K562 (cell line): ENCODE measurements at regions not wholly inside any gene's neighbourhood (a gene's known extent, or its start where the extent isn't known, plus 50 kb on each side); places are given as distances from the start of the nearest gene placed in this dataset.

Experiments
- ATAC-seq: fragments of 200-7000 bp; cut with Tn5 transposase; 3 replicates; pipeline ENCODE4 v1.9.1; 2020; ENCODE audit warnings: moderate library complexity
- BruUV-seq: library from RNA; stranded (reverse); fragments of 400-500 nt; replicated peaks from 2 replicates; lab custom pipeline; 2021; lab: Mats Ljungman, UMichigan
- CTCF ChIA-PET: fragments of 300-600 bp; formaldehyde crosslinking; extraction: SDS; loops from one replicate; lab custom pipeline; 2021; ENCODE audit warnings: low intra/inter-chr PET ratio; lab: Yijun Ruan, JAX
- POLR2A ChIA-PET: fragments of 300-600, 350-650 bp; sonication (Branson Sonifier 250); formaldehyde crosslinking; extraction: SDS; loops from one replicate; lab custom pipeline; 2021; ENCODE audit warnings: antibody characterized with exemption, inconsistent platforms; lab: Yijun Ruan, JAX
- DNase-seq, 4 experiments: peaks; one replicate each; pipeline versions ENCODE4 v3.0.0 to v3.0.0-alpha.2; 2011 to 2018; ENCODE audit warnings: low spot score in 3 of 4, mixed read lengths in 3 of 4; ENCODE audit errors: extremely low read depth in 1 of 4
- FAIRE-seq: peaks from 2 replicates; lab custom pipeline; 2011; peaks lifted over from hg19 to GRCh38; lab: Jason Lieb, UNC
- H2AFZ ChIP-seq: 2 replicates; pipeline ENCODE4 v1.6.0; 2011; ENCODE audit warnings: low read depth, low read length, control low read depth, inconsistent platforms
- H3K27ac ChIP-seq: fragments of 200-600 bp; 3 replicates; pipeline ENCODE4 v1.8.0; 2011; ENCODE audit warnings: low read depth, mild to moderate bottlenecking, control low read depth, inconsistent platforms, low read length, moderate library complexity, mixed read lengths; ENCODE audit errors: extremely low read depth
- H3K27me3 ChIP-seq, 2 experiments: fragments of 300-600 bp in 1 of 2; 2 replicates in 1 of 2; 3 replicates in 1 of 2; pipeline versions ENCODE4 v1.6.0 to v1.8.0; 2011; ENCODE audit warnings: inconsistent platforms in 2 of 2, low read length in 2 of 2, mild to moderate bottlenecking in 1 of 2, mixed read lengths in 1 of 2, moderate library complexity in 1 of 2; ENCODE audit not compliant: control insufficient read depth in 2 of 2, insufficient read depth in 2 of 2
- H3K36me3 ChIP-seq: fragments of 300-600 bp; 3 replicates; pipeline ENCODE4 v1.8.0; 2011; ENCODE audit warnings: mild to moderate bottlenecking, low read length, inconsistent platforms; ENCODE audit not compliant: control insufficient read depth, insufficient read depth
- H3K4me1 ChIP-seq, 2 experiments: fragments of 200-600 bp in 1 of 2; replicated peaks in 1 of 2; 2 replicates in 1 of 2; 3 replicates in 1 of 2; pipeline versions ENCODE4 v1.5.1 to v1.8.0; 2011; ENCODE audit warnings: inconsistent platforms in 2 of 2, low read length in 2 of 2, mild to moderate bottlenecking in 1 of 2, mixed read lengths in 1 of 2, moderate library complexity in 1 of 2; ENCODE audit not compliant: control insufficient read depth in 2 of 2, insufficient read depth in 2 of 2
- H3K4me2 ChIP-seq: 2 replicates; pipeline ENCODE4 v1.6.1; 2011; ENCODE audit warnings: low read length, control low read depth, inconsistent platforms, mixed read lengths; ENCODE audit not compliant: insufficient read depth
- H3K4me3 ChIP-seq: fragments of 200-600 bp; sonication (generic), shearing (Covaris generic); 2 replicates; pipeline ENCODE4 v1.5.1; 2016; ENCODE audit warnings: control low read depth, inconsistent platforms
- H3K79me2 ChIP-seq: fragments of 200-600 bp; 3 replicates; pipeline ENCODE4 v1.8.0; 2011; ENCODE audit warnings: low read length, inconsistent platforms; ENCODE audit not compliant: control insufficient read depth, insufficient read depth
- H3K9ac ChIP-seq, 2 experiments: 2 replicates each; pipeline versions ENCODE4 v1.6.0 to v1.6.1; 2011; ENCODE audit warnings: low read depth in 2 of 2, low read length in 2 of 2, control low read depth in 1 of 2, inconsistent platforms in 1 of 2, mild to moderate bottlenecking in 1 of 2, mixed read lengths in 1 of 2; ENCODE audit not compliant: insufficient read depth in 1 of 2
- H3K9me1 ChIP-seq: one replicate; pipeline ENCODE4 v1.6.0; 2011; ENCODE audit warnings: inconsistent platforms, mild to moderate bottlenecking, low read length, moderate library complexity; ENCODE audit not compliant: control insufficient read depth, insufficient read depth
- H3K9me3 ChIP-seq: replicated peaks from 2 replicates; pipeline ENCODE4 v1.5.1; 2011; ENCODE audit warnings: low read depth, low read length, inconsistent platforms; ENCODE audit not compliant: control insufficient read depth, insufficient read depth
- H4K20me1 ChIP-seq: replicated peaks from 2 replicates; pipeline ENCODE4 v1.6.1; 2011; ENCODE audit warnings: low read length, inconsistent platforms, mixed read lengths; ENCODE audit not compliant: control insufficient read depth, insufficient read depth
- BRF2 ChIP-seq: IDR thresholded peaks from 3 replicates; pipeline ENCODE4 v1.6.1; 2011; ENCODE audit warnings: borderline replicate concordance, mild to moderate bottlenecking; ENCODE audit not compliant: insufficient read length, insufficient read depth
- NRF1 ChIP-seq, 2 experiments: fragments of 450-650 bp; IDR thresholded peaks in 1 of 2; conservative IDR thresholded peaks in 1 of 2; 2 replicates each; pipeline ENCODE4 v1.6.1; 2014; ENCODE audit warnings: mild to moderate bottlenecking in 2 of 2
- WGBS: fragments of 100-300 bp; shearing (Covaris generic); methylation state at CpG from one replicate; pipeline ENCODE4 v1.1.6; 2016; ENCODE audit warnings: low coverage, mixed read lengths; ENCODE audit not compliant: insufficient coverage; ENCODE audit errors: missing lambda C conversion rate; 5-methylcytosine and 5-hydroxymethylcytosine counted together
- in situ Hi-C: fragments of 300-500 bp; cut with MboI; formaldehyde crosslinking; loops from 4 replicates; pipeline ENCODE4 v1.15.0; 2018; ENCODE audit warnings: inconsistent platforms, mixed read lengths
- intact Hi-C: fragments of 100-400 bp; cut with micrococcal nuclease; formaldehyde crosslinking; loops from 2 replicates; pipeline ENCODE4 v1.14.2; 2022

- no peaks in the 10 kb centered on the region for H3K79me2 ChIP-seq
- 20% methylated on average over 28 of the region's 30 CpGs for WGBS
- no peaks in the 10 kb centered on the region for H3K36me3 ChIP-seq
- no peak overlapping the region for H3K4me3 ChIP-seq
- H3K4me2 ChIP-seq: no peak overlapping the region
- H3K27ac ChIP-seq: no peak overlapping the region
- no peaks in the 10 kb centered on the region for H3K9me1 ChIP-seq
- H3K9ac ChIP-seq: no peak overlapping the region
- in situ Hi-C loops (no loop called here), intact Hi-C loops (no loop called here)
- BruUV-seq: no TSS peak
- TF ChIP-seq NRF1 (conservative IDR thresholded peaks at IDR 0.05 in 1 of 2, IDR thresholded peaks at IDR 0.05 in 1 of 2): peak; percentile 79 to 83
- TF ChIP-seq BRF2: no peak
- H3K4me1 ChIP-seq: no peaks in the 10 kb centered on the region
- no peak overlapping the region for H2AFZ ChIP-seq
- no peaks in the 10 kb centered on the region for H4K20me1 ChIP-seq
- ChIA-PET POLR2A (interaction anchor here (0.6 kb wide), 1 partner anchor 66 kb away, joined by 6 read pairs; no protein-coding TSS in a partner anchor), CTCF (no interaction called here)
- ATAC-seq (no peak), FAIRE-seq (no peak), DNase-seq (peak in 3 of 4 experiments; percentile 2 to 4 (median 3))
- no peaks in the 10 kb centered on the region for H3K9me3 ChIP-seq
- peaks cover 0 to 33% of the 10 kb centered on the region in 2 experiments; a peak in 2 of 5 replicates for H3K27me3 ChIP-seq
These were observed 380.1 kb downstream of the ALG10 start for GRCh38 chr12:34402228-34402898.
